GM12878 (cell line): ENCODE measurements at regions not wholly inside any gene's neighbourhood (a gene's known extent, or its start where the extent isn't known, plus 50 kb on each side); places are given as distances from the start of the nearest gene placed in this dataset.

ENCODE experiments used
- CHD4 ChIP-seq: fragments of 200-600 bp; sonication (generic); IDR thresholded peaks from 2 replicates; pipeline ENCODE4 v1.6.1; 2016; ENCODE audit warnings: mild to moderate bottlenecking
- CREM ChIP-seq: IDR thresholded peaks from 2 replicates; pipeline ENCODE4 v1.6.1; 2014; ENCODE audit warnings: antibody characterized with exemption, low read depth
- CTCF ChIP-seq, 3 experiments: IDR thresholded peaks in 2 of 3; conservative IDR thresholded peaks in 1 of 3; 2 replicates each; pipeline ENCODE4 v1.5.1; 2011; ENCODE audit warnings: low read depth in 3 of 3, low read length in 3 of 3, mild to moderate bottlenecking in 3 of 3, control low read depth in 2 of 3, moderate library complexity in 2 of 3, inconsistent platforms in 1 of 3, mixed read lengths in 1 of 3; ENCODE audit not compliant: control insufficient read depth in 2 of 3, insufficient read depth in 1 of 3; ENCODE audit errors: extremely low read depth in 1 of 3
- EGR1 ChIP-seq, 2 experiments: IDR thresholded peaks; 1 replicate in 1 of 2; 2 replicates in 1 of 2; pipeline ENCODE4 v1.6.1; 2011 to 2012; ENCODE audit warnings: low read depth in 2 of 2, low read length in 2 of 2, borderline replicate concordance in 1 of 2, mild to moderate bottlenecking in 1 of 2, moderate library complexity in 1 of 2
- PBX3 ChIP-seq: IDR thresholded peaks from 2 replicates; pipeline ENCODE4 v1.6.1; 2011; ENCODE audit warnings: mild to moderate bottlenecking, low read depth, low read length, moderate library complexity; ENCODE audit not compliant: insufficient replicate concordance
- RBBP5 ChIP-seq: fragments of 200-600 bp; sonication (generic); conservative IDR thresholded peaks from 2 replicates; pipeline ENCODE4 v1.6.1; 2016
- SIN3A ChIP-seq: IDR thresholded peaks from 2 replicates; pipeline ENCODE4 v1.6.1; 2012; ENCODE audit warnings: low read depth, low read length, improper control_type of control experiment
- SMC3 ChIP-seq: IDR thresholded peaks from 2 replicates; pipeline ENCODE4 v1.6.1; 2011; ENCODE audit warnings: low read length, improper control_type of control experiment, borderline replicate concordance
- TF ChIP-seq, protein P1 (sequence below): IDR thresholded peaks from 2 replicates; pipeline ENCODE4 v1.6.1; 2011; ENCODE audit warnings: low read depth, low read length, improper control_type of control experiment, borderline replicate concordance
- TF ChIP-seq, protein P2 (sequence below): IDR thresholded peaks from 2 replicates; pipeline ENCODE4 v1.6.1; 2012; ENCODE audit warnings: low read depth, low read length, improper control_type of control experiment

GRCh38 chr10:100621360-100622205 is 85.8 kb downstream of the HIF1AN start:
- TF ChIP-seq EGR1 (IDR thresholded peaks at IDR 0.05; ENCODE audit: borderline replicate concordance in 1 of 2, low read depth in 2 of 2, low read length in 2 of 2): no peak
- TF ChIP-seq, protein P1, sequence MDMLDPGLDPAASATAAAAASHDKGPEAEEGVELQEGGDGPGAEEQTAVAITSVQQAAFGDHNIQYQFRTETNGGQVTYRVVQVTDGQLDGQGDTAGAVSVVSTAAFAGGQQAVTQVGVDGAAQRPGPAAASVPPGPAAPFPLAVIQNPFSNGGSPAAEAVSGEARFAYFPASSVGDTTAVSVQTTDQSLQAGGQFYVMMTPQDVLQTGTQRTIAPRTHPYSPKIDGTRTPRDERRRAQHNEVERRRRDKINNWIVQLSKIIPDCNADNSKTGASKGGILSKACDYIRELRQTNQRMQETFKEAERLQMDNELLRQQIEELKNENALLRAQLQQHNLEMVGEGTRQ: no peak
- TF ChIP-seq SIN3A: no peak
- TF ChIP-seq SMC3: no peak
- TF ChIP-seq CTCF (IDR thresholded peaks at IDR 0.05 in 2 of 3, conservative IDR thresholded peaks at IDR 0.05 in 1 of 3; ENCODE audit: control insufficient read depth in 2 of 3, extremely low read depth in 1 of 3, insufficient read depth in 1 of 3, low read depth in 3 of 3, low read length in 3 of 3): no peak
- TF ChIP-seq RBBP5: no peak
- no peak for TF ChIP-seq CHD4
- no peak for TF ChIP-seq PBX3
- TF ChIP-seq CREM: no peak
- TF ChIP-seq, protein P2, sequence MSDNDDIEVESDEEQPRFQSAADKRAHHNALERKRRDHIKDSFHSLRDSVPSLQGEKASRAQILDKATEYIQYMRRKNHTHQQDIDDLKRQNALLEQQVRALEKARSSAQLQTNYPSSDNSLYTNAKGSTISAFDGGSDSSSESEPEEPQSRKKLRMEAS: no peak
